B cell (primary cell): ENCODE measurements at regions not wholly inside any gene's neighbourhood (a gene's known extent, or its start where the extent isn't known, plus 50 kb on each side); places are given as distances from the start of the nearest gene placed in this dataset.

ENCODE experiments used
- ATAC-seq: fragments of 200-7000 bp; cut with Tn5 transposase; one replicate; pipeline ENCODE4 v1.10.0; 2021; ENCODE audit warnings: low read depth, mild to moderate bottlenecking, moderate number of reproducible peaks, moderate library complexity
- CTCF ChIA-PET: fragments of 350-600 bp; sonication (Branson Sonifier 250); formaldehyde crosslinking; loops from one replicate; lab custom pipeline; 2021; ENCODE audit warnings: antibody characterized with exemption, inconsistent platforms; lab: Charles Lee
- POLR2A ChIA-PET: fragments of 350-600 bp; sonication (Branson Sonifier 250); formaldehyde crosslinking; loops from one replicate; lab custom pipeline; 2021; ENCODE audit warnings: antibody characterized with exemption; lab: Charles Lee
- DNase-seq: peaks from one replicate; pipeline ENCODE4 v3.0.0; 2013
- H2AFZ ChIP-seq: 2 replicates; pipeline ENCODE4 v1.6.1; 2012; ENCODE audit warnings: mild to moderate bottlenecking, low read depth, low read length; ENCODE audit not compliant: insufficient read depth, poor library complexity, severe bottlenecking
- H3K27ac ChIP-seq, 2 donors: 1 replicate in 1 of 2; 2 replicates in 1 of 2; pipeline ENCODE4 v1.5.1; 2012 to 2013; ENCODE audit warnings: low read length in 2 of 2, mild to moderate bottlenecking in 2 of 2, moderate library complexity in 1 of 2
- H3K27me3 ChIP-seq, 4 experiments: fragments of 200-600 bp in 1 of 4; sonication (generic) in 1 of 4; replicated peaks in 1 of 4; 1 replicate in 2 of 4; 2 replicates in 2 of 4; pipeline versions ENCODE4 v1.6.1 to v1.7.0; 2013 to 2016; ENCODE audit warnings: low read length in 3 of 4, mild to moderate bottlenecking in 2 of 4, mixed read lengths in 1 of 4, moderate library complexity in 1 of 4; ENCODE audit not compliant: insufficient read depth in 4 of 4, control insufficient read depth in 3 of 4; ENCODE audit errors: control extremely low read depth in 1 of 4
- H3K36me3 ChIP-seq, 2 experiments: replicated peaks in 1 of 2; 1 replicate in 1 of 2; 2 replicates in 1 of 2; pipeline versions ENCODE4 v1.6.1 to v1.7.1; 2013; ENCODE audit warnings: low read length in 1 of 2; ENCODE audit not compliant: insufficient read depth in 2 of 2, control insufficient read depth in 1 of 2; ENCODE audit errors: control extremely low read depth in 1 of 2, extremely low read depth in 1 of 2
- H3K4me1 ChIP-seq, 2 donors: fragments of 200-600 bp in 1 of 2; sonication (generic) in 1 of 2; 1 replicate in 1 of 2; 2 replicates in 1 of 2; pipeline versions ENCODE4 v1.5.1 to v1.6.1; 2013 to 2017; ENCODE audit warnings: low read length in 2 of 2; ENCODE audit not compliant: control insufficient read depth in 2 of 2, insufficient read depth in 2 of 2
- H3K4me2 ChIP-seq: replicated peaks from 2 replicates; pipeline ENCODE3; 2012; ENCODE audit warnings: mild to moderate bottlenecking, low read depth, low read length; ENCODE audit not compliant: poor library complexity, severe bottlenecking
- H3K4me3 ChIP-seq, 5 experiments: fragments of 200-600 bp in 1 of 5; sonication (generic) in 1 of 5; 1 replicate in 3 of 5; 2 replicates in 2 of 5; pipeline versions ENCODE4 v1.5.1 to v1.7.0; 2011 to 2016; ENCODE audit warnings: low read length in 4 of 5, mild to moderate bottlenecking in 4 of 5, low read depth in 2 of 5, control low read depth in 1 of 5, moderate library complexity in 1 of 5; ENCODE audit not compliant: insufficient read depth in 1 of 5; ENCODE audit errors: control extremely low read depth in 1 of 5, extremely low read depth in 1 of 5
- H3K79me2 ChIP-seq: fragments of 200-600 bp; sonication (generic); one replicate; pipeline ENCODE4 v1.6.0; 2016; ENCODE audit warnings: low read length; ENCODE audit not compliant: control insufficient read depth, insufficient read depth
- H3K9ac ChIP-seq: fragments of 200-600 bp; sonication (generic); 2 replicates; pipeline ENCODE4 v1.6.1; 2017; ENCODE audit warnings: mild to moderate bottlenecking, low read length, moderate library complexity
- H3K9me3 ChIP-seq, 3 donors: one replicate each; pipeline versions ENCODE4 v1.6.1 to v1.7.1; 2013; ENCODE audit warnings: low read length in 2 of 3; ENCODE audit not compliant: control insufficient read depth in 2 of 3, insufficient read depth in 1 of 3; ENCODE audit errors: control extremely low read depth in 1 of 3
- H4K20me1 ChIP-seq: 2 replicates; pipeline ENCODE4 v1.6.0; 2012; ENCODE audit warnings: mild to moderate bottlenecking, low read length; ENCODE audit not compliant: insufficient read depth, control insufficient read depth, poor library complexity, severe bottlenecking
- H3K27ac Mint-ChIP-seq: one replicate; pipeline ENCODE4 v1.8.0; 2021; ENCODE audit warnings: mixed read lengths
- H3K27me3 Mint-ChIP-seq: one replicate; pipeline ENCODE4 v1.8.0; 2021; ENCODE audit warnings: mixed read lengths
- H3K4me1 Mint-ChIP-seq: one replicate; pipeline ENCODE4 v1.8.0; 2021; ENCODE audit warnings: mixed read lengths
- H3K4me3 Mint-ChIP-seq: one replicate; pipeline ENCODE4 v1.8.0; 2021; ENCODE audit warnings: mixed read lengths
- H3K9me3 Mint-ChIP-seq: one replicate; pipeline ENCODE4 v1.8.0; 2022; ENCODE audit warnings: mixed read lengths; ENCODE audit not compliant: insufficient read depth
- CTCF ChIP-seq: fragments of 200-600 bp; IDR thresholded peaks from one replicate; pipeline ENCODE4 v1.8.0; 2022; ENCODE audit warnings: antibody characterized with exemption, mild to moderate bottlenecking
- EZH2 ChIP-seq: IDR thresholded peaks from 2 replicates; pipeline ENCODE4 v1.6.1; 2012; ENCODE audit warnings: borderline replicate concordance, low read depth, mild to moderate bottlenecking, moderate library complexity, low read length; ENCODE audit not compliant: insufficient read depth, poor library complexity, severe bottlenecking
- WGBS: methylation state at CpG from one replicate; pipeline ENCODE4 v1.1.5; 2013; ENCODE audit warnings: missing lambda C conversion rate; ENCODE audit not compliant: insufficient coverage; 5-methylcytosine and 5-hydroxymethylcytosine counted together
- intact Hi-C: fragments of 100-400 bp; cut with micrococcal nuclease; formaldehyde crosslinking; loops from one replicate; pipeline ENCODE4 v1.10.0; 2022

GRCh38 chr16:59484833-59485516, 750.9 kb upstream of the GOT2 start:
- Mint-ChIP-seq H3K9me3 (no peaks in the 10 kb centered on the region), H3K4me1 (no peaks in the 10 kb centered on the region)
- POLR2A ChIA-PET: no interaction called here

GRCh38 chr16:59478838-59479237, 744.7 kb upstream of the GOT2 start:
- Histone ChIP-seq H3K27me3 (no peaks in the 10 kb centered on the region), H3K9me3 (no peaks in the 10 kb centered on the region), H3K79me2 (no peaks in the 10 kb centered on the region), H3K4me1 (no peaks in the 10 kb centered on the region), H3K4me3 (no peak overlapping the region), H3K36me3 (no peaks in the 10 kb centered on the region), H4K20me1 (no peaks in the 10 kb centered on the region), H3K4me2 (no peak overlapping the region), H3K27ac (no peak overlapping the region), H3K9ac (no peak overlapping the region), H2AFZ (no peak overlapping the region)
- DNase-seq (no peak), ATAC-seq (no peak)
- Mint-ChIP-seq H3K4me3 (no peak overlapping the region), H3K4me1 (no peaks in the 10 kb centered on the region), H3K27ac (no peak overlapping the region), H3K9me3 (no peaks in the 10 kb centered on the region), H3K27me3 (no peaks in the 10 kb centered on the region)
- ChIA-PET CTCF (no interaction called here), POLR2A (no interaction called here)
- intact Hi-C loops: no loop called here
- no peak for TF ChIP-seq EZH2
- TF ChIP-seq CTCF: no peak
- WGBS: 88% methylated on average over 1 of the region's 3 CpGs

More at GRCh38 chr16:59484833-59485516, 750.9 kb upstream of the GOT2 start:
- H3K27ac ChIP-seq: no peak overlapping the region
- no peak overlapping the region for H2AFZ ChIP-seq
- ATAC-seq: no peak
- H3K9me3 ChIP-seq: peaks cover 0 to 1% (median 0%) of the 10 kb centered on the region in 3 donors
- no peak for DNase-seq
- no peak overlapping the region for H3K27ac Mint-ChIP-seq
- CTCF ChIA-PET: no interaction called here
- H3K36me3 ChIP-seq: no peaks in the 10 kb centered on the region
- 100% methylated on average over 1 of the region's 2 CpGs for WGBS
- H3K4me2 ChIP-seq: no peak overlapping the region
- no peaks in the 10 kb centered on the region for H3K4me1 ChIP-seq
- H3K27me3 ChIP-seq: no peaks in the 10 kb centered on the region
- H3K9ac ChIP-seq: no peak overlapping the region
- no peaks in the 10 kb centered on the region for H3K27me3 Mint-ChIP-seq
- no peak overlapping the region for H3K4me3 ChIP-seq
- TF ChIP-seq CTCF: no peak
- TF ChIP-seq EZH2: no peak
- intact Hi-C loops: no loop called here
- no peak overlapping the region for H3K4me3 Mint-ChIP-seq
- no peaks in the 10 kb centered on the region for H3K79me2 ChIP-seq
- H4K20me1 ChIP-seq: no peaks in the 10 kb centered on the region
